ENCODE measurements at regions not wholly inside any gene's neighbourhood (a gene's known extent, or its start where the extent isn't known, plus 50 kb on each side); places are given as distances from the start of the nearest gene placed in this dataset.

DNA sequence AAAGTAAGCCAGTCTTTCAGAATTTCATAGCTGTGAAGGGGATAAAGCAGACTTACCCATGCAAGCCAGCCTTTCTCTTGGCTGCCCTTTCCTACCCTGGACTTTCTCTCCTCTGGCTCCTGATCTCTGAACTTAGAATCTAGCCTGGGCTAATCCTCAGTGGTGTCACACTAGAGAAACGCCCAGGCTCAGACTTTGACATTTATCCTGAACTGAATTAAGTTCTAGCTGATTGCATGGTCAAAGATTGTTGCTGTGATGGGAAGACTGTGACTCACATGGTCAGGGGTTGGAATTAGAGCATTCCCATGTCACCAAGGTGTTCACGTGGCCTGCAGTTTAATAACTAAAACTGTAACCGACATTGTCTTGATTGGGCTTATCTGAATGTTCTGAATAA, 469.5 kb upstream of the FAT1 start:
- no peak overlapping the region for H3K4me3 ChIP-seq (ENCODE audit: low read depth, low read length)
- no peak for DNase-seq (ENCODE audit: low read depth)
- TF ChIP-seq, protein P1, sequence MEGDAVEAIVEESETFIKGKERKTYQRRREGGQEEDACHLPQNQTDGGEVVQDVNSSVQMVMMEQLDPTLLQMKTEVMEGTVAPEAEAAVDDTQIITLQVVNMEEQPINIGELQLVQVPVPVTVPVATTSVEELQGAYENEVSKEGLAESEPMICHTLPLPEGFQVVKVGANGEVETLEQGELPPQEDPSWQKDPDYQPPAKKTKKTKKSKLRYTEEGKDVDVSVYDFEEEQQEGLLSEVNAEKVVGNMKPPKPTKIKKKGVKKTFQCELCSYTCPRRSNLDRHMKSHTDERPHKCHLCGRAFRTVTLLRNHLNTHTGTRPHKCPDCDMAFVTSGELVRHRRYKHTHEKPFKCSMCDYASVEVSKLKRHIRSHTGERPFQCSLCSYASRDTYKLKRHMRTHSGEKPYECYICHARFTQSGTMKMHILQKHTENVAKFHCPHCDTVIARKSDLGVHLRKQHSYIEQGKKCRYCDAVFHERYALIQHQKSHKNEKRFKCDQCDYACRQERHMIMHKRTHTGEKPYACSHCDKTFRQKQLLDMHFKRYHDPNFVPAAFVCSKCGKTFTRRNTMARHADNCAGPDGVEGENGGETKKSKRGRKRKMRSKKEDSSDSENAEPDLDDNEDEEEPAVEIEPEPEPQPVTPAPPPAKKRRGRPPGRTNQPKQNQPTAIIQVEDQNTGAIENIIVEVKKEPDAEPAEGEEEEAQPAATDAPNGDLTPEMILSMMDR (IDR thresholded peaks at IDR 0.05; ENCODE audit: control insufficient read depth, extremely low read depth, insufficient read depth), result no peak

DNA sequence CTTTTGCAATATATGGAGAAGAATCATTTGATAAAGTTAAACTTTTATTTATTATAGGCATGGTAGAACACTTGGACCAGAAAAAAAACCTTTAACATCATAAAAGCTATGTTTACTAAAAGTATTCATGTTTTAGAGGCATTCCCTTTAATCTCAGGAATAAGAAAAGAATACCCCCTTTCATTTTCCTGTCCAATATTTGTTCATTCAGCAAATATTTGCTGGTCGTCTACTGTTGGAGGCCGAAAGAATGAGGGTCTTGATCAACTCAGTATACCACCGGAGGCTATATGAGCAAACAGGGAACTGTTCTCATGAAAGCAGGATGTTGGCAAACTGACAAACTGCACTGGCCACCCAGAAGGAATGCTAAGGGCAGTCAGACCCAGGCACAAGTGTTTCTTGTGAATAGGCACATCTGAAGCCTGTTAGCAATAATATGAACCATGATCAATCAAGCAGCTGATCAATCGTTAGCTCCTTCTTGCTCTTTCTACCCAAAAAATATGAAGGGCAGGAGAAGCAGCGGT, 480.8 kb upstream of the FAT1 start:
- TF ChIP-seq, protein P1 (IDR thresholded peaks at IDR 0.05; ENCODE audit: control insufficient read depth, extremely low read depth, insufficient read depth), result no peak
- no peak overlapping the region for H3K4me3 ChIP-seq (ENCODE audit: low read depth, low read length)
- no peak for DNase-seq (ENCODE audit: low read depth)

DNA sequence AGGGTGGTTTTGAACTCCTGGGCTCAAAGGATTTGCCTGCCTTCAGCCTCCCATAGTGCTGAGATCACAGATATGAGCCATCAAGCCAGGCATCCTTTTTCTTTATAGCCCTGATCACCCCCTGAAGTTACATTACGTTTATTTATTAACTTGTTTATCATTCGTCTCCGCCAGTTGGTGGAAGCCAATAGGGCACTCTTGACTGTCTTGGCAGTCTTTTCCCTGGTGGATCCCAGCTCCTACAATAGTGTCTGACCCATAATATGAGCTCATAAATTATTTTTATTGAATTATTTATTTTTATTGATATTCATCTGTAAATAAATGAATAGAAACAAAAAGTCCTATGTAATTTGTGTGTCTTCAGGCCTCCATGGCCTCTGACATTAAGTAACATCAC, 484.3 kb upstream of the FAT1 start:
- DNase-seq (ENCODE audit: low read depth), result peak; percentile 97
- no peak overlapping the region for H3K4me3 ChIP-seq (ENCODE audit: low read depth, low read length)
- TF ChIP-seq, protein P1 (IDR thresholded peaks at IDR 0.05; ENCODE audit: control insufficient read depth, extremely low read depth, insufficient read depth), result no peak

DNA sequence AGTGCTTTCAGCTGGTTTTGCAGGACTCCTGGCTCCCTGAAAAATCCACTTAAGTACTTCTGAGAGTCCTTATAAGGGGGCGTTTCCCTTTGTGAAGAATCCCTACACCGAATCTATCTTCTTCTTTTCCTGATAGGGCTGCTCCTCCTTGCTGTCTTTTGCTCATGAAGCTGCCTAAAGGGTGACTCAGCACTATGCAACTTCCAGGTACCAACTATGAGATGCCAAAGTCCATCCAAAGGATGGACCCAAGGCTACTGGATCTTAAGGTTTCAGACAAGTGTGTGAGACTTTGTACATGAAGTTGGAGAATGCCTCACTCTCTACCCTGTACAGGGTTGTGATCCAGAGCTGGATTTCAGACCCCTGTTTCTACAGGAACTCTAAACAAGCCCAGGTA, 485.0 kb upstream of the FAT1 start:
- DNase-seq (ENCODE audit: low read depth), result no peak
- no peak overlapping the region for H3K4me3 ChIP-seq (ENCODE audit: low read depth, low read length)
- TF ChIP-seq, protein P1 (IDR thresholded peaks at IDR 0.05; ENCODE audit: control insufficient read depth, extremely low read depth, insufficient read depth), result no peak

DNA sequence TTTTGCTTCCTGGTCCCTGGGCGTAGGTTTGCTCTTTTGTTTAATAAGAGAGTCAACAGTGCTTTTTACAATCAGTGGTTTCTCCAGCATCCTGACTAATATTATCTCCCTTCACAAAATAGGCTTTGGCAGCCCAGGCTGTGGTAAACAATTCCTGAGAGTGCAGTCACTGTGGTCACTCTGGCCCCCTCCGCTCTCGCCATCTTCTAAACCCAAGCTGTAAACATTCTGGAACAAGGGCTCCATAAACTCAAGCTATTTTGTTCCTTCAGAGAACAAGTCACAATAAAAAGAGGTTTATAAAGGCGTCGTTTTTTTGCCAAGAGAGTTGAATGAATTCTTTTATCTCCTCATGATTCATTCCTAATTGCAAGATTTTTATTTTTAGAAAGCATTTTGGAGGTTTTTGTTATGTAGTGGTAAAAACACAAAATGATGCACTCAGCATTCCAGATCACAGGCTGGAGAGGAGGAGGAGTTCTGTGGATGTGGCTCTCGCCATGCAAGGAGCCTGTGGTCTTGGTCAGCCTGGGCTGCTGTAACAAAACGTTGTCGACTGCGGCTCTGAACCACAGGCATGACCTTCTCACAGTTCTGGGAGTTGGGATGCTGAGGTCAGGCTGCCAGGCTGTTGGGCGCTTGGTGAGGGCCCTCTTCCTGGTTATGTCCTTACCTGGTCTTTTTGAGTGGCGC, 486.4 kb upstream of the FAT1 start:
- DNase-seq (ENCODE audit: low read depth), result peak; percentile 95
- TF ChIP-seq, protein P1 (IDR thresholded peaks at IDR 0.05; ENCODE audit: control insufficient read depth, extremely low read depth, insufficient read depth), result no peak

DNA sequence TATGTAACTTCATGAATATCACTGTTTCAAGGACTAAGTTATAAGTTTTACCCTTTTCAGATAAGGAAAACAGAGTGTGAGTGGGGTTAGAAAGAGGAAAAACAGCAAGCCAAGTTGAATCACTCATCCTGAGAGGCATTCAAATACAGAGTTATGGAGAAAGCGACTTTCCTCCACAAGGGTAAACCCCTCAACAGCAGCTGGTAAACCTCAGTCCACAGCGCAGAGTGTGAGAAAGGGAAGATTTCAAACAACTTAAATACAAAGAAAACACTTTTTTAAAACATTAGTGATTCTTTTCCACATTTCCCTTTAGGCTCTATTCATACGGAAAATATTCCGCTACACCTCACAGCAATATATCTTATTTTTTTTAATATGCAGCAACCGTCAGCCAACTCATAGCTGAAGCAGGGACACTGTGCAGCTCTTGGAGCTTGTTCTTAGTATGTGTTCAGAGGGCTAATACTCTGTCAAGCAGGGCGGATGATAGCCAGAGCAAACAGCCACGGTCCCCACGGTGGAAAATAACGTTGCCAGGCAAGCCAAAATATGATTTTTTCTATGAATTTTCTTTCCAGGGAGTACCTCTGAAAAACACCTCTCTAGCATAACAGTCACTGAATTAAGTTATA, 488.9 kb upstream of the FAT1 start:
- TF ChIP-seq, protein P1 (IDR thresholded peaks at IDR 0.05; ENCODE audit: control insufficient read depth, extremely low read depth, insufficient read depth), result no peak
- no peak overlapping the region for H3K4me3 ChIP-seq (ENCODE audit: low read depth, low read length)
- DNase-seq (ENCODE audit: low read depth), result no peak

More for the DNA sequence above, 486.4 kb upstream of the FAT1 start:
- H3K4me3 ChIP-seq (ENCODE audit: low read depth, low read length), result no peak overlapping the region
